Glutamatergic neuron (in vitro differentiated cells): ENCODE measurements at regions not wholly inside any gene's neighbourhood (a gene's known extent, or its start where the extent isn't known, plus 50 kb on each side); places are given as distances from the start of the nearest gene placed in this dataset.
"Not testable (repeated sequence)": the region's sequence is repeated elsewhere in the genome, so short reads cannot be mapped to it uniquely, and the experiment has no call there.

Experiments
- DNase-seq: peaks from one replicate; pipeline ENCODE4 v3.0.0; 2022
- H3K27ac Mint-ChIP-seq: one replicate; pipeline ENCODE4 v1.8.0; 2020; ENCODE audit warnings: mild to moderate bottlenecking, mixed read lengths, inconsistent platforms; ENCODE audit not compliant: unreplicated experiment
- H3K27me3 Mint-ChIP-seq: one replicate; pipeline ENCODE4 v1.8.0; 2020; ENCODE audit warnings: mild to moderate bottlenecking, moderate library complexity, mixed read lengths, inconsistent platforms; ENCODE audit not compliant: unreplicated experiment
- H3K36me3 Mint-ChIP-seq: one replicate; pipeline ENCODE4 v1.8.0; 2020; ENCODE audit warnings: mild to moderate bottlenecking, mixed read lengths, inconsistent platforms; ENCODE audit not compliant: unreplicated experiment
- H3K4me1 Mint-ChIP-seq: one replicate; pipeline ENCODE4 v1.8.0; 2020; ENCODE audit warnings: mild to moderate bottlenecking, low read depth, mixed read lengths, inconsistent platforms; ENCODE audit not compliant: unreplicated experiment
- H3K4me3 Mint-ChIP-seq: one replicate; pipeline ENCODE4 v1.8.0; 2020; ENCODE audit warnings: mild to moderate bottlenecking, mixed read lengths, inconsistent platforms; ENCODE audit not compliant: unreplicated experiment
- H3K9me3 Mint-ChIP-seq: one replicate; pipeline ENCODE4 v1.8.0; 2020; ENCODE audit warnings: mild to moderate bottlenecking, moderate library complexity, mixed read lengths, inconsistent platforms; ENCODE audit not compliant: unreplicated experiment
- TF ChIP-seq, protein P1 (sequence below): fragments of 200-600 bp; sonication (generic); IDR thresholded peaks from one replicate; pipeline ENCODE4 v1.5.0; 2021; ENCODE audit not compliant: partially characterized antibody, unreplicated experiment

GRCh38 chr14:51367600-51367931, 127.5 kb downstream of the TMX1 start:
- Mint-ChIP-seq H3K4me1 (peaks cover 12% of the 10 kb centered on the region), H3K4me3 (no peak overlapping the region), H3K27ac (no peak overlapping the region), H3K9me3 (peaks cover 1% of the 10 kb centered on the region), H3K36me3 (no peaks in the 10 kb centered on the region), H3K27me3 (peaks cover 2% of the 10 kb centered on the region)
- DNase-seq, result no peak
- TF ChIP-seq, protein P1, sequence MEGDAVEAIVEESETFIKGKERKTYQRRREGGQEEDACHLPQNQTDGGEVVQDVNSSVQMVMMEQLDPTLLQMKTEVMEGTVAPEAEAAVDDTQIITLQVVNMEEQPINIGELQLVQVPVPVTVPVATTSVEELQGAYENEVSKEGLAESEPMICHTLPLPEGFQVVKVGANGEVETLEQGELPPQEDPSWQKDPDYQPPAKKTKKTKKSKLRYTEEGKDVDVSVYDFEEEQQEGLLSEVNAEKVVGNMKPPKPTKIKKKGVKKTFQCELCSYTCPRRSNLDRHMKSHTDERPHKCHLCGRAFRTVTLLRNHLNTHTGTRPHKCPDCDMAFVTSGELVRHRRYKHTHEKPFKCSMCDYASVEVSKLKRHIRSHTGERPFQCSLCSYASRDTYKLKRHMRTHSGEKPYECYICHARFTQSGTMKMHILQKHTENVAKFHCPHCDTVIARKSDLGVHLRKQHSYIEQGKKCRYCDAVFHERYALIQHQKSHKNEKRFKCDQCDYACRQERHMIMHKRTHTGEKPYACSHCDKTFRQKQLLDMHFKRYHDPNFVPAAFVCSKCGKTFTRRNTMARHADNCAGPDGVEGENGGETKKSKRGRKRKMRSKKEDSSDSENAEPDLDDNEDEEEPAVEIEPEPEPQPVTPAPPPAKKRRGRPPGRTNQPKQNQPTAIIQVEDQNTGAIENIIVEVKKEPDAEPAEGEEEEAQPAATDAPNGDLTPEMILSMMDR, result no peak

- no peak overlapping the region for H3K27ac Mint-ChIP-seq
- TF ChIP-seq, protein P1, result no peak
- no peak for DNase-seq
Measured at GRCh38 chr14:51368721-51369163, 128.7 kb downstream of the TMX1 start.

GRCh38 chr14:51369814-51370213, 129.8 kb downstream of the TMX1 start:
- Mint-ChIP-seq H3K27ac (no peak overlapping the region), H3K4me3 (no peak overlapping the region)
- DNase-seq, result no peak

More at GRCh38 chr14:51368721-51369163, 128.7 kb downstream of the TMX1 start:
- peaks cover 12% of the 10 kb centered on the region for H3K4me1 Mint-ChIP-seq
- H3K4me3 Mint-ChIP-seq, result no peak overlapping the region
- H3K9me3 Mint-ChIP-seq, result peaks cover 1% of the 10 kb centered on the region
- peaks cover 2% of the 10 kb centered on the region for H3K27me3 Mint-ChIP-seq
- no peaks in the 10 kb centered on the region for H3K36me3 Mint-ChIP-seq

GRCh38 chr14:51370758-51371386, 130.8 kb downstream of the TMX1 start:
- TF ChIP-seq, protein P1, result no peak
- no peak overlapping the region for H3K4me3 Mint-ChIP-seq
- no peak for DNase-seq
- peaks cover 4% of the 10 kb centered on the region for H3K36me3 Mint-ChIP-seq
- peaks cover 1% of the 10 kb centered on the region for H3K9me3 Mint-ChIP-seq
- H3K27ac Mint-ChIP-seq, result no peak overlapping the region
- peaks cover 12% of the 10 kb centered on the region for H3K4me1 Mint-ChIP-seq
- peaks cover 2% of the 10 kb centered on the region for H3K27me3 Mint-ChIP-seq

More at GRCh38 chr14:51369814-51370213, 129.8 kb downstream of the TMX1 start:
- Mint-ChIP-seq H3K36me3 (no peaks in the 10 kb centered on the region), H3K4me1 (peaks cover 12% of the 10 kb centered on the region), H3K9me3 (peaks cover 1% of the 10 kb centered on the region), H3K27me3 (peaks cover 2% of the 10 kb centered on the region)
- TF ChIP-seq, protein P1, result peak; percentile 17

DNA sequence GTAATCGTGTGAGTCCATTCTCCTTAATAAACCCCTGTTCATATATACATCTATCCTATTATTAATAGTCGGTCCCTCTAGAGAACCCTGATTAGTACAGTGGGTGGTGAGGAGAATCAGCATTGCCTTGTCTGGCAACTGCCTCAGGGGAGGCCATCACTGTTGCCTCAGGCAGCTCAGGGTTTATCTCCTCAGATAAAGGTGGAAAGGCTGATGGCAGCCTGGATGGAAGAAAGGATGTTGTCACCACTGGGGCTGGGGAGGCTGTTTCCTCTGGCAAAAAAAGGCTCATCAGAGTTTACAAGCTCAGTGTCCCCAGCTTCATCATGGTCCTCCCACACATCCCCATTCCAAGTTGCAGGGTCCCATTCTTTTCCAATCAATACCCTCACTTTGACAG, 137.1 kb downstream of the TMX1 start:
- H3K27ac Mint-ChIP-seq, H3K36me3 Mint-ChIP-seq, H3K4me3 Mint-ChIP-seq, H3K27me3 Mint-ChIP-seq, H3K4me1 Mint-ChIP-seq, H3K9me3 Mint-ChIP-seq, DNase-seq: not testable (repeated sequence)
